ELR (cell line): ENCODE measurements at regions not wholly inside any gene's neighbourhood (a gene's known extent, or its start where the extent isn't known, plus 50 kb on each side); places are given as distances from the start of the nearest gene placed in this dataset.

Source experiments
- DNase-seq: peaks from one replicate; pipeline ENCODE4 v3.0.0-alpha.2; 2015; ENCODE audit warnings: low read depth

DNA sequence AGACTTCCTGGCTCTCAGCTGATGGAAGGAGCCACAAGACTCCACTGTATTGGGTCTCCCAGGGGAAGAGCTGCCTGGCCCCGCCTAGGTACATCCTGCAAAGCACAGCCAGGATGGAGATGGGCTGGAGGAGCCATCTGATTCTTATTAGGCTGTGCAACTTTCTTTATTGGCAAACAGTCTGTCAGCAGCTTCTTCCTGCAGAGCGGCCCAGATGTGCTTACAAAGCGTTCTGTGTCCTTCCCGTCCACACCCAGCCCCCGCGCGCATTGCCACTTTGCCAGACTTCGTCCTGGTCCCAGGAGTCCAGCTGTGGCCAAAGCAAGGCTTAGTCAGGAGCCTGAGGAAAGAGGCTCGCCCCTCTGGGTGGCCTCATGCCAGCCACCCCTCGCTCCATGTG lies 409.3 kb downstream of the ZNF536 start:
- no peak for DNase-seq

DNA sequence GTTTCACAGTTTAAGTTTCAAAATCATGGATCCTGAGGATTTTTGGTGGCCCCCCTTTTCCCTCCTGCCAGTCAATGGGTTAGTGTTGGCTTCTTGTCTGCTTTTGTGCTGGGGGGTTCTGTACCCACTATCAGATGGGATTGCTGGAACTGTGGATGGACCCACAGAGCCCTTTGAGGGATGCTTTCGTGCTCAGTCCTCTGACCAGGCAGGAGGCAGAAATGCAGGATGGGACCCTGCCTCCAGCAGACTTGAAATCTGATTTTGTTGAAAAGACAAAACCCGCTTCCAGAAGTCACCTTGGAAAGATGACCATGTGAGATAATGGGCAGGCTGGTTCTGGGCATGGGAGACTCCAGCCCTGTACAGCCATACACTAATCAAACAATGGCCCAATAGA lies 408.9 kb downstream of the ZNF536 start:
- DNase-seq = no peak

DNA sequence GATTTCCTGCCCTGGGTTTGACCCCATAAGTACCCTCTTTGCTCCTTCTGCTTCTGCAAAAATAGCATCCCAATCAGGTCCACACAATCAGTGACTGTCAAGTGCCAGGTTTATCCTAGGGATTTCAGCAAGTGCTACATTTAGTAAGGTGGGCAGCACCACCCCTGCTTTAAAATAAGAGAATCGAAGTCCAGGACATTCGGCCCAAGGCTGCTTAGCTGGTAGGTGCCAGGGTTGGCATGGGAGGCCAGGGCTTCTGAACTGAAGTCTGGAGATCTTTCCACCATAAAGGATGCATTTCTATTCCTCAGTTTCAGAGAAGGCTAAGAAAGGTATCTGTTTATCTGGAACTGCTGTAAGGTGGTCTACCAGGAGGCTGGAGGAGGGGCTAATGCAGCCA lies 408.3 kb downstream of the ZNF536 start:
- no peak for DNase-seq

DNA sequence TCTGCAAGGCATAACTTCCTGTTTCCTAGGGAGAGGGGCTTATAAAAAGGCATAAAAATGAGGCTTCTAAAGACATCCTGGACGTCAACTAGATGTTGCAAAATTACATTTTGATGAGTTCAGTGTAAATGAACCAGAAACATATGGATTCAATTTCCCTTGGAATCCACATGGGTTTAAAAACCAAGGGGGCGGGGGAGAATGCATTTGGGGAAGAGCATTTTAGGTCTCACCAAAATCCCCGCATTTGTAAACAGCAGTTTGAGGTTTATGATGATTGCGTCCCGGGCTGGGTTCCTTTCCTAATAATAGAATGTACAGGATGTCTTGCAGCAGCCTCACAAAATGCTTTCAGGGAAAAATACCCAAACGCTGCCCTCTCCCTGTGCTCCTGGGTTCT lies 407.8 kb downstream of the ZNF536 start:
- no peak for DNase-seq

DNA sequence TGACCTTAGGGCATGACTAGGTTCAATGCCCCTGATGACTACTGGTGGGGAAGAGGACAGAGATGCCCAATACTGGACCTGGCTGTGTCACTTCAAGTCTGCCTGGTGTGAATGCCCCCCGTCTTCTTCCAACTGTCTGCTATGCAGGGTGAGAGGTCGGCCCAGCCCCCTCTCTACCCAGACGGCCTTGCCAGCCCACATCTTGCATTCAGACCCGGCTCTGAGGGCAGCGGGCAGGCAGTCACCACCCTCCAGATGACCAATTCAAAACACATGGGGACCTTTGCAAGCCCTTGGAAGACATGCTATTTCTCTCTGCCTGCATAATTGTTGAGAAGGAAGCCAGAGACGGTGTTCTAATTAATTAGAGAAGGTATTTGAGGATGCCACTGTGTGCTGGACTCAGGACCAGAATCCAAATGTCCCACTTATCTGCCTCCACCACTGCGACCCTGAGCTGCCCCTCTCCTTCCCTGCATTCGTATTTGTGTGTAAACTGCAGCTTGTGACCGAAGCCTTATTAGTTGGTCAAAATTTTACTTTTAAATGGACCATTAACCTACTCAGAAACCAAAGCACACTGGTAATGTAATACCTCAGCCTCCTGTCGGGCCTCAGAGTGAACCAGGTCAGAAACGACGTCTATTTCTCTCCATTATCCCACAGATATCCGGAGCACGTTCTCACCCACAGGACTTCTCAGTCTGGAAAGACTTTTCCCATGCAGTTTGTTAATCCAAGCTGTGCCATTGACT lies 407.0 kb downstream of the ZNF536 start:
- DNase-seq = no peak

DNA sequence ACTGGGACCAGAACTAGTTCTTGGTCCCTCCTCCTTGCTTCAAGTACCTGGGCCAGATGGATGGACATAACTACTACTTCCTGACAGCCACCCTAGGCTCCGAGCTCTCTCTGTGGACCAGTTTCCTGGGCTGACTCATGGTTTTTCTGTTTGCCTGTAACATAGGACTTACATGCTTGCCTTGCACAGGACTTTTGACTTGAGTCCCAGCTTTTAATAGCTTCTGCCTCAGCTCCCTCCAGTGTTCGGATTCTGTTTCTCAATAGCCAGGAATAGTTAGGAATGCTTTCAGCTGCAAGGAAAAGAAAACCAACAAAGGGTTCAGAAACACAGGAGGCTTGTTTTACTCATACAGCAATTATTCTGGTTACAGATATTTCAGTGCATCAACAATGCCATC lies 405.9 kb downstream of the ZNF536 start:
- DNase-seq = no peak

DNA sequence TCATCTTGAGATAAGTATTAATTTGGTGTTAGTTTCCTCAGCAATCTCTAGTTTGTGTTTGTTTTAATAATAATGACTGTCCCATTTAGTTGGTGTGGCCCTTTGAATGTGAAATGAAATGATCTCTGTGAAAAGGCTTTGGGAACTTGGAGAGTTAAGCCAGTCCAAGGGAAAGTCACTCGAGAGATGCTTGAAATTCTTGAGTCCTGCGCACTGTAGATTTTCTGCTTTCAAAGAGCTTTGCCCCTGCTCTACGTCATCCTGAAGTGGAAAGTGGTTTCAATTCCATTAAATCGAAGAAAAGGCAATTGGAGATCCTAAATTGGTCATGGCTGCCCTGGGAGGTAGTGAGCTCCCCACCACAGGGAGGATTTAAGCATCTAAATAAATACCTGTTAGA lies 403.8 kb downstream of the ZNF536 start:
- DNase-seq = no peak

DNA sequence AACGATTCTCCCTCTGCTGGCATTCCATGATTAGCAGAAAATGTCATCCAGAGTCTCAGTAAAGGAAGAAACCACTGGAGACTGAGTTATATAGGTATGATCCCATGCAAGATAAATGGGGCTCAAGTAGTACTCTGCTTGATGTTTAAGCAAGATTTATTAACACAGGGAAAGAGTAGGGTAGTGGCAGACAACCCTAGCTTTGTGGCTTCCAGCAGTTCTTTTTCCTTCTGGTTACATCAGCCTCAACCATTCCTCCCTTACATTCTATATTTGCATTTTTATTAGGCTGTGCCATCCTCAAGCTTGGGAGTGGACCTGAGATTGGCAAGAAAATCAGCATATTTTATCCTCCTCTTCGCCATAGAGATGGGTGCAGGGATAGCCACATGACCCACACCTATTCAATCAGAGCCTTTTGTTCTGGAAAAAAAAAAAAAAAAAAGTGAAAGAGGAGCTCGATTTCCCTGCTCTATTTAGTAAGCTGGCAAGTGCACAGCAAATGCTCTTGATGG lies 402.1 kb downstream of the ZNF536 start:
- DNase-seq = no peak

DNA sequence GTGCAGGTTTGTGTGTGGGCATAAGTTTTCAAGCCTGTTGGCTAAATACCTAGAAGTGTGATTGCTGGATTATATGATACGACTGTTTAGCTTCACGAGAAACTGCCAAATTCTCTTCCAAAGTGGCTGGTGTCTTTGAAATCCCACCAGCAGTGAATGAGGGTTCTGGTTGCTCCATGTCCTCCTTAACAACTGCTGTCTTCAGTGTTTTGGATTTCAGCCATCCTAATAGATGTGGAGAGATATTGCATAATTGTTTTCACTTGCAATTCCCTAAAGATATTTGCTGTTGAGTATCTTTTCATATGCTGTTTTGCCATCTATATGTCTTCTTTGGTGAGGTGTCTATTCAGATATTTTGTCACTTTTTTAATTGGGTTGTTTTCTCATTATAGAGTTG lies 390.5 kb downstream of the ZNF536 start:
- DNase-seq = no peak

DNA sequence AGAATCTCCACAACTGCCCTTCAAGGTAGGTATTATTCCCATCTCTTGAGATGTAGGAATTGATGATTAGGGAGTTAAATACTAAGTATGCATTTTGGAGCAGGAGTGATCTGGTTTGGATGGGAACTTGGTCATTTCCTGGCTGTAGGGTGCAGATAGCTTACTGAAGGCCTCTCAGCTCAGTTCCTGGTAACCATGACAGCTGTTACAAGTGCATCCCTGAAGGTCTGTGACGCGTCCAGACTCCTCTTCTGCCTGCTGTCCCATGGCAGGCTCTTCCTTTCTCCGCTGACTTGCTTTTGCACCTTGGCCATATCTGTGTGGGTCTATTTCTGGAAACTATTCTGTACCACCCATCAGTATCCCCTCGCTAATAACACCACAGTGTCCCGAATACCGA lies 387.8 kb downstream of the ZNF536 start:
- DNase-seq = no peak

DNA sequence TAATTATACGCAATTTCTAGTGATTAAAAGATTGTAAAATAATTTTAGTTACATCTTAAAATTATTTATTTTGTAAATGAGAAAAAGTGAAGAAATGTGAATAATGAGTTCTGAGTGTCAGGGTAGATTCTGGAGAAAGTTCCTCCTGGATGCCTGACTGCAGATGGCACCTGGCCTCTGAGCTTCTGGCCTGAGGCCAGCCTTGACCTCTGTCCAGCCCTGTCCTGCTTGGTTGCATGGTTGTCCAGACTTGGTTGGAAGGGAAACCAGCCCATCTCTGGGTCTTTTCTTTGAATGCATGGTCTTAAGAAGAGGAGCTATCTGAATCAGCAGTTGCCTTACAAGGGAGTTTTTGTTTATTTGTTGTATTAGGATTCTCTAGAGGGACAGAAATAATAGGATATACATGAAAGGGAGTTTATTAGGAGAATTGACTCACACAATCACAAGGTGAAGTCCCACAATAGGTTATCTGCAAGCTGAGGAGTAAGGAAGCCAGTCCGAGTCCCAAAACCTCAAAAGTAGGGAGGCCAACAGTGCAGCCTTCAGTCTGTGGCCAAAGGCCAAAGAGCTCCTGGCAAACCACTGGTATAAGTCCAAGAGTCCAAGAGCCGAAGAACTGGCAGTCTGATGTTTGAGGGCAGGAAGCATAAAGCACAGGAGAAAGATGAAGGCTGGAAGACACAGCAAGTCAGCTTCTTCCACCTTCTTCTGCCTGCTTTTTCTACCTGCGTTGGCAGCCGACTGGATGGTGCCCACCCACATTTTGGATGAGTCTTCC lies 385.8 kb downstream of the ZNF536 start:
- DNase-seq = no peak

DNA sequence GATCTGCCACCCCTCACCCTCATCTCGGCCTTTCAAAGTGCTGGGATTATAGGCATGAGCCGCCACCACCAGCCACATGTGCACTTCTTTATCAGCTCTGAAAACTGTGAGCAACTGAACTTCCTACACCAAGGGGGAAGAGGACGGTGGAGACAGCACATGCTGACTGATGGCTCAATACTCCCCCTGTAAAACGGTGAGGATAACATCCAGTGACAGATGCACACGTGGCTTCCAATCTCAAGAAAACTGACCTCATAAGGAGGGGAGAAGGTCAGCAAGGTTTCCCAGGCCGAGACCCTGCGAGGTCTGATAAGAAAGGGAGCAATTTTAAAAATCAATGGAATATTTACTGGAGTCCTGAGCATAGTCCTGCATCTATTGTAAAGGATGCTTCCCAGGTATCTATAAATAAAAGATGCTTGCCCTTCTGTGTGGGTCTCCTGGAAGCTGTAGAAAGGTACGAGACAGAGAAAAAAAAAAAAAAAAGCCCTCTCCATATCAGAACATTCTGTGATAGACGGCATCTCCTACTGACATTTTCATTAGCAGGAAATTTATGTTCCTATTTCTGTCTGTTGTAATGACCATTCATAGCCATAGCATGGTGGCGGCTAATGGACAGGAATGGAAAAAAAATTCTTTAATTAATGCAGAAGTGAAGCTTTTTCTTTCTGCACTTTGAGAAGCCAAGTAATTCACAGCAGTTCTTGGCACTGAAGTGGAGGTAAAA lies 385.1 kb downstream of the ZNF536 start:
- no peak for DNase-seq

DNA sequence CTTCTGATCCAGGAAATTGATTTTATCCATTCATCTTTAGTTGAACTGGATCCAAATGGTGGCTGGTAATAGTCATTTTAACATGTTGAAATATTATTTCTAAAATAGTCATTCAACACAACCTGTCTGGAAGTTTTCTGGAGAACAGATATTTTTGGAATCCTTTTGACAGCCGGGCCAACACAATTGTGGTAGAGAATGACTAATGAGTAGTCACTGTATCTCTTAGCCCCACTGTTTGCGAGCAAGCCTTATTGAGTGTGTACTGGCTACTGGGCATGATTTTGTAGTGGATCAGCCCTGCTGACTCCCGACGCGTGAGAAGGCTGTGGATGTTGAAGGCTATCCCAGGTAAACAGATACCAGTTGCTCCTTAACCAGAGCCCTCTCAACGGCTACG lies 383.4 kb downstream of the ZNF536 start:
- DNase-seq = no peak

DNA sequence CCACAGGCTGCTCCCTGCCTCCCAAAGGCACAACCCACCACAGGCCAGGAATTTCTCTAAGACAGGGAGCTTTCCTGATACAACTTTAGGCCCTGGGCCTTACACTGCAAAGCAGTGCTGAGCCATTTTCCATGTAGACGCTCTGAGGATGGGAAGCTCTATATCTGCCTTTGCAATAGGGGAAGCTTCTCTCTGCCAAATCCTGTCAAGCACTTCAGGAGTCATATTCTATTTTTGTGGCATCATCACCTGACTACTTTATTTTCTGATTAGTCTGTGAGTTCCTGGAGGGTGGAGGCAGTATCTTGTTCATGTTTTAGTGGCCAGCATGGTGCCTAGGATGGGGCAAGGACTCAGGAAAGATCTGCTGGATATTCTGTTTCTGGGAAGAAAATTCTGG lies 382.0 kb downstream of the ZNF536 start:
- no peak for DNase-seq

DNA sequence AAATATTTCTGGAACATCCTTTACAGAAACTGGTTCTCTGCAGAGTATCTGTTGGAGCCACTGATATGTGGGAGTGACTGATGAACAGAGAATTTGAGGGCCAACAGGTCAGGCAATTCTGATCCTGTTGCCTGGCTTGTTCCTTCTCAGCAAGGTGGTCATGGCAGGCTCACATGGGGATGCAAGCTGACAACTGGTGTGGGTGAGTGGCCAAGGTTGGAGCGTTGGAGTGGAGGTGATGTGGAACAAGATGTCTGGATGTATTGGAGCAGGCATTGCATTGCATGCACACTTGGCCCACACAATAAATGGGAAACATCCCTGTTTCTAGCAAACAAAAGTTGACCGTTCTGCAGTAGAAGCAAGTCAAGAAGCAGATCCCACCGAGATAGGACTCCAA lies 380.7 kb downstream of the ZNF536 start:
- DNase-seq = no peak

DNA sequence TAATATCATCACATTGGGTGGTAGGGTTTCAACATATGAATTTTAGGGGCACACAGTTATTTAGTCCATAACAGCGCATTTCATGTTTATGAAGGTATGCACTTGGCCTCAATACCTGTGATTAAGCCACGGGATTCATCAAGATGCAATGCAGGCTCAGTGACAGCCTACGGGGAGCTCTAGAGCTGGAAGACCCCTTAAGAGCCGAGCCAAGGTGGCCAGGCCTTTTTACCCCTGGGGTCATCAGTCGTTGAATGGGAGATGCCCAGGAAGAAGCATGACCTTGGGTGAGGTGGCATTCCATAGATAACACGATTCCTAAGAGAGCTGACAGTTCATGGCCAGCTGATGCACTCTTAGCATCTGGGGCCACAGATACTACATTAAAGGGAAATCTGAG lies 380.0 kb downstream of the ZNF536 start:
- no peak for DNase-seq

DNA sequence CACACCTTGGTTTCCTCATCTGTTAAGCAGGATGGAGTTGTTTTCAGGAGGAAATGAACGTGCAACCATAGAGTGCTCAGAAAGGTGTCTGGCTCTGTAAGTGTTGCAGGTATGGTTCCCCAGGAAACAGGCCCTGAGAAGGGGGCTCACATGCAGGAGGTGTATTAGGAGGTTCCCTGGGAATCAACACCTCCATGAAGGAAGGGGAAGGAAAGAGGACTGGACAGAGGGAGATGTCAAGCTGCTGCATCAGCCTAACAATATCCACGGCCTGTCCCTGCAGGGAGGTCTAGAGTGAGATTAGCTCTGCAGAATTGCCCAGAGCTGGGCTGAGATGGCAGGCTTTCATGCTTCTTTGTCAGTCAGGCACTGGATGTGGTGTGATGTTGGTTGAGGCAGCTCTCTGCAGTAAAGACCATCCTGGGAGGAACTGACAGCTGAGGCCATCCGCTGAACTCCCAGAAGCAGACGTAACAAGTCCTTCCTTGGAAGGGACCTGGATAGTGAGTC lies 373.3 kb downstream of the ZNF536 start:
- no peak for DNase-seq

DNA sequence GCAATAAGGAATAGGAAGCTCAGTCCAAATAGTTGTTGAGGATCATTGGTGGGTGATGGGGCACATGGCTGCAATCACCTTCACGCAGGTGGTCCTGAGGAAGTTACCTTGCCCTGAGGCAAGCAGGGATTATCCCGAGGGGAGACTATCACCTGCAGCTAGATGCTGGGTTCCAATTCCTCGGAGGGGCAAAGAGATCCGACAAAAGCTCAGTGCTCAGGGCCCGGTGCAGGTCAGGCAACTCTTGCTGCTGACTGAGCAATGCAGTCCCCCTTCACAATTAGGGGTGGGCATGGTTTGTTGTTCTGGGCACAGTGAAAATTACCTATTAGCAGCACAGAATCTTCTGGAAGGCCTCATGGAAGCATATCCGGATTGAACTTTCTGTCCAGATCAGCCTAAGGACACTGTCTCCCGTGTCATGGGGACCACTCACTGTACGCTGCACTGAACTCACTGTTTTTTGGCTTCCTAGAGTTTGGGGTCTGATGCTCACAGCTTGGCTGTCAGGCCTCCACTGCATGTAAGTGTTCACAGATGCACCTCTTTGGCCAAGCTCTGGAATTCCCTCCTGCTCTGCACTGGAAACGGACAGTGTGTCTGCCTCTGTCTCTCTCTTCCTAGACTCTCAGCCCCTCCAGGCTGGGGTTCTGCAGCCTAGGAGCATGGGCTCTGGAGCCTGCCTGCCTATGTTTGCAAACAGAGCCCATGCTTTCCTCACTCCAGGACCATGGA lies 372.7 kb downstream of the ZNF536 start:
- DNase-seq = no peak

DNA sequence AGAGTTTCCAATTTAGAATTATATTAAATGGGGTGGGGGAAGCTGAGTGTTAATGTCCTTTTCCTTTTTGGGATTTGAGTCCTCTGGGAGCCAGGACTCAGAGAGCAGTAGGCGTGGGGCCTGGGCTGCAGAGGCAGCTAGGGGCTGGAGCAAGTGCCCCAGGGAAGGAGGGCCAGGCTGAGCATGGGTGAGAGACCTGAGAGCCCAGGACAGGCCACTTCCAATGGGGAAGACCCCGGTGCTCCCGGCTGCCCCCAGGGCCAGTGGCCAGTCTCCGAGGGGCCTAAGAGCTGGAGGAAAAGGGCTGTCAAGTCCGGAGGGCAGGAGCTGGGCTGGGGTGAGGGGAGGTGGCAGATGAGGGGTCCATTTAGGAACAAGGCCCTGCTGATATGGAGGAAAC lies 371.5 kb downstream of the ZNF536 start:
- DNase-seq = no peak

DNA sequence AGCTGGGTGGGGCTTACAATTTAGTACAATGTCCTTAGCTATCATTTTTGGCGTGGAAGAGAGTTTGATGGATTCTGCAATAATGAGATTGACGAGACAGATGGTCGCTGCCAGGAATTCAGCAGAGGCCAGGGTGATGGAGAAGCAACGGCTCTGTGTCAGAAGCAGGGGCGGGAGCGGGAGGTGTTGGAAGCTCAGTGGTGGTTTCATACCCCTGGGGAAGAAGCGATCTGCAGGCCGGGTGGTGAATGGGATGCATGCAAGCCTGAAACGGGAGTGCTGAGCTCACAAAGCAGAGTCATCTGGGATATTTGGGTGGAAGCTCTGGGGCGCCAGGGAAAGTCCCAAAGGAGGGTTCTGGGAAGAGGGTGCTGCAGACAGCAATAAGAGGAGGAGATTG lies 370.8 kb downstream of the ZNF536 start:
- no peak for DNase-seq

DNA sequence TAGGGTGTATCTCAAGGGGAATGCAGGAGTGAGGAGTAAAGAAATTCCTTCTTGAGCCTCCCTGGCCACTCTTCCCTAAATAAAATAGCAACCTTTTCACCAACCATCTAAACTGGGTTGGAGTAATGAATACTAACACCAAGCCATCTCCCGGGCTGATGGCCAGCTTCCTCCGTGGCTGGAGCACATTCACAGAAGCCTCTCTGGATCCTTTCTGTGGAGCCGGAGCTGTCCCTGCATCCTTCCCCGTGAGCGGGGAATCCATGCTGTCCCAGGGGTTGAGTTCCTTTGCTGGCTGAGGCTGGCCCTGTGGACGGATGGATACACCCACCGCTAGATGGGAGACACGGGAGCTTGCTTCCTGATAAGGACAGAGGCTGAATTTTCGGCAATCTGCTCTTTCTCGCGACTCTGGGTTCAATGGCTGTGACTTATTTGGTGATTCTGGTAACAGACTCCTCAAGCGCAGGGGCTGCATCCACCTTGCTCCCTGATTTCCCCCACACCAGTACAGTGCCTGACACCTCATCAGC lies 370.3 kb downstream of the ZNF536 start:
- DNase-seq = no peak

DNA sequence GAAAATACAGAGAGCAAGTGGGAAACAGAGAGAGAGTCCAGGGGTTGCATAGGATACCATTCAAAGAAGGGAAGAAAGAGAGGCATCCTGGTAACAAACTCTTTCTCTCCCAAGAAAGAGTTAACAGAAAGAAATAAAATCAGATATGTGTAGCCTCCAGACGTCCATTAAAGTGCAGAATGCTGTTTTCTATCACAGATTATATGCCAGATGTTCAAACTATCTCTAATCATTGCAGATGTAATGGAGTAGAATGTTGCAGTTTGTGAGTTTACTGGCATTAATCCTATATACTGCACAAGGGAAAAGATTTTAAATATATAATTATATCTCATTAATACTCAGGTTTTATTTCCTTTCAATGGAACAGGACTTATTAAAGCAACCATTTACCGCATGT lies 369.4 kb downstream of the ZNF536 start:
- DNase-seq = no peak
